ENCODE measurements at regions not wholly inside any gene's neighbourhood (a gene's known extent, or its start where the extent isn't known, plus 50 kb on each side); places are given as distances from the start of the nearest gene placed in this dataset.
"Not testable (repeated sequence)": the region's sequence is repeated elsewhere in the genome, so short reads cannot be mapped to it uniquely, and the experiment has no call there.

DNA sequence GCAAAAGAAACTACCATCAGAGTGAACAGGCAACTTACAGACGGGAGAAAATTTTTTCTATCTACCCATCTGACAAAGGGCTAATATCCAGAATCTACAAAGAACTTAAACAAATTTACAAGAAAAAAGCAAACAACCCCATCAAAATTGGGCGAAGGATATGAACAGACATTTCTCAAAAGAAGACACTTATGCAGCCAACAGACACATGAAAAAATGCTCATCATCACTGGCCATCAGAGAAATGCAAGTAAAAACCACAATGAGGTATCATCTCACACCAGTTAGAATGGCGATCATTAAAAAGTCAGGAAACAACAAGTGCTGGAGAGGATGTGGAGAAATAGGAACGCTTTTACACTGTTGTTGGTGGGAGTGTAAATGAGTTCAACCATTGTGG lies 206.6 kb upstream of the HTR1E start:
- DNase-seq, result not testable (repeated sequence)

DNA sequence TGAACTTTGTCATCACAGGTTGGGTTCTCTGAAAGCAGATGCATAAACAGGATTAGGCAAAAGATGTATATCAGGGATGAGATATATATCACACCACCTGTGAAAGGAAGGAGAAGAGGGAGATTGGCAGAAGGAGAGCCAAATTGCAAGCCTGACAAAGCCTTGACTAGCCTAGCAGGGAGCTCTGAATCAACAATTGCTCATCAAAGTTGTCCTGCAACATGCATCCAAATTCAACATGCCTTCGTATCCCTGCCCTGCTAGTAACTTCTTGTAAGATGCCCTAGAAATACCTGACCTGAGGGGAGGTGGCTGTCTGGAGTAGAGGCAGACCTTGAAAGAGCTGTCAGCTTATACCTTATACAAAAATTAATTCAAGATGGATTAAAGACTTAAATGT lies 207.1 kb upstream of the HTR1E start:
- DNase-seq, result no peak

DNA sequence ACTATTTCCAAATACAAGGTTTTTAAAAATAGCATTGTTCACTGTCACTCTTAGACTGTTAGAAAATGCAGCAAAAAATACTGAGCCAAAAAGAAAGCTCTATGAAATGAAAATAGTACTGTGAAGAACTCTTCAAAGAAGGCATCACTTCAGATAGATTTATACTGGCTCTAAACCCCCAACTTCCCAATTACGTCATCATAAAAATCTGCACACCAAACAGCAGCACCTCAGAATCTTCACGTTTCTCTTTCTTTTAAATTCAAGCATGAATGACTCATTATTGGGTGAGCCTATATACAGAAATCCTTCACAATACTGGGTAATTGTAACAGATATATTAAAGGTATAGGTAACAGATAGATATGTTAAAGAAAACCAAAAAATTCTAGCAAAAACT lies 208.4 kb upstream of the HTR1E start:
- DNase-seq, result no peak

DNA sequence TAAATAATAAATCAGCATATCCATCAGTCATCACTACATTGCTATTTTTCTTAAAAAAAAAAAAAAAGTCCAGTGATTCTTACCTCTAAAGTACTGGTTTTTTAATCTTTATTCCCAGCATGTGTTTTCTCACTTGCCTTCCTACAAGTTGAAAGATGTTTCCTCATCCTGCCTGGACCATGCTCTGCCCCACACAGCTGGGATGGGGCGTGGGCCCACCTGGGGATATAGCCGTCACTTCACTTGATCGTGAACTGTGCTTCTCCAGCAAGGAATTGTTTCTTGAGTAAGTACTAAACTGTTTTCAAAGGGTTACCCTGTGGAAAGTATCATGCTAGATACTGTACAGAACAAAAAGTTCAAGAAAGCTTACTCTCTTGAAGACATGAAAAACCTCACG lies 212.6 kb upstream of the HTR1E start:
- DNase-seq, result no peak

DNA sequence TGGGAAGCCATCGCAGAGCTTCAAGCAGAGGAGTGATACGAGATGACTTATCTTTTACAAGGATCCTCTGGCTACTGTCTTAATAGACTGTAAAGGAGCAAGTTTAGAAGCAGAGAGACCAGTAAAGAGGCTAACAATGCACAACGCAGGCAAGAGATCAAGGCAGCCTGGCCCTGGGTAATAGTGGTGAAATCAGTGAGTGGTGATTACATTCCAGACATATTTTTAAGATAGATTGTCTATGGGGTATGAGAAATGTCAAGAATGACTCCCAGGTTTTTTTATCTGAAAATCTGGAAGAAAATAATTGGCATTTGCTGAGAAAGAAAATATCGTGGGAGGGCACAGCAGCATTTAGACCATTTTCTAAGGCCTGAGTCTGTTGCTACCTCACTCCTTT lies 213.6 kb upstream of the HTR1E start:
- DNase-seq, result no peak

DNA sequence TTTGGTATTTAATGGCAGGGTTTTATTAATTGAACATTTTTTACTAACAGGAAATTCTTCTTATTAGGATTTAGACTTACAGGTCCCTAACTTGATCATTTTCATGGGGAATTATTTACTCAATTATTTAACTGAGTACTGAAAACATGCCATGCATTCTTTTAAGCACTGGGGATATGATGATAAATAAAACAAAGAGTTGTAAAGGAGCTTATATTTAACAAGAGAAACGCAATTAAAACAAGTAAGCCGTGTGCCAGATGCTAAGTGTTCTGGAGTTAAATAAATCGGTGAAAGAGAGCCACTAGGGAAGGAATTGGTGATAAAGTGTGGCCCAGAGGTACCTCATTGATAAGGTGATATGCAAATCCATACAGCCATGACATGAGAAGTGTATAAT lies 214.2 kb upstream of the HTR1E start:
- DNase-seq, result no peak

DNA sequence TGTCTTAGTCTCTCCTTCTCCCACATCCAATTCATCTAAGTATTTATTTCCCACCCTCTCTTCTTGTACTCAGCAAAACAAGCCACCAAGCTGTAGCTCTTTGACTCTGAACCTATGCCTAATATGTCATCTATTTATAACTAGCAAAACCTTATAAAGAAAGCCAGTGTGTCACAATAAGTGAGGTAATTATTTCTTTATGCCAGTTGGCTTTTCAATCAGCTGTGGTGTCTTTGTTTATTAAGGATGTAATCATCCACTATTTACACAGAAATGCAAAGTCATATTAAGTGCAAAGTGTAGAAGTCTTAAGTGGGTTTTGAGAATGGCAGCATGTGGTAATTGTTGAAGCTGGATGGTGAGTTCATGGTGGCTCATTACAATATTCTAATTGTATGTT lies 215.2 kb upstream of the HTR1E start:
- no peak for DNase-seq

DNA sequence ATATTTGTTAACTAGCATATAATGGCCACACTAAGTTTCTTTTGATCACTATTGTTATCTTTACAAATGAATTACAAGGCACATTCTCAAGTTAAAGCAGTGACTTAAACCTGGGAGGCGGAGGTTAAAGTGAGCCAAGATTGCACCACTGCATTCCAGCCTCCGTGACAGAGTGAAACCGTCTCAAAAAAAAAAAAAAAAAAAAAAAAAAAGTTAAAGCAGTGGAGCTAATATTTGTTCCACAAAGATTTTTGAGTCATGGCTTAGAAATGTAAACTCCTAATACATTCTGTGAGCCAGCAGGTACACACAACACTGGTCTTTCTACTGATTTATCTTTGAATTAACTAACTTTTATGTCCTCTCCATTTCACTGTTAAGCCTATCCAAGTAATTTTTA lies 221.7 kb upstream of the HTR1E start:
- DNase-seq, result no peak

DNA sequence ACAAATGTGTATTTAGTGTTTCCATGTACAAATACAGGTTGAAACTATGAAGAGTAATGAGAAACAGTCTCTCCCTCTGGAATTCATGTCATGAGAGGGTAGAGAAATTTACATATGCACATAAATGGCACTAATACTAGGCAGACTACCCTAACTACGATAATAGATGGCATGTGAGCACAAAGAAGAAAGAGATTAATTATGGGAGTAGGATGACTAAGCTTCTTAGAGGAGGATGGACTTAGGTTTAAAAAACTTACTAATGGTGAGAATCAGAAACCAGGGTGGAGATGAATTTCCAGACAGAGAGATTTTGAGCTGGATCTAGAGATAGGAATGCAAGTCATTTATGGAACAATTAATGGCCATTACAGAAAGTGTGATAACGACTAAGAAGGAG lies 225.3 kb upstream of the HTR1E start:
- no peak for DNase-seq

DNA sequence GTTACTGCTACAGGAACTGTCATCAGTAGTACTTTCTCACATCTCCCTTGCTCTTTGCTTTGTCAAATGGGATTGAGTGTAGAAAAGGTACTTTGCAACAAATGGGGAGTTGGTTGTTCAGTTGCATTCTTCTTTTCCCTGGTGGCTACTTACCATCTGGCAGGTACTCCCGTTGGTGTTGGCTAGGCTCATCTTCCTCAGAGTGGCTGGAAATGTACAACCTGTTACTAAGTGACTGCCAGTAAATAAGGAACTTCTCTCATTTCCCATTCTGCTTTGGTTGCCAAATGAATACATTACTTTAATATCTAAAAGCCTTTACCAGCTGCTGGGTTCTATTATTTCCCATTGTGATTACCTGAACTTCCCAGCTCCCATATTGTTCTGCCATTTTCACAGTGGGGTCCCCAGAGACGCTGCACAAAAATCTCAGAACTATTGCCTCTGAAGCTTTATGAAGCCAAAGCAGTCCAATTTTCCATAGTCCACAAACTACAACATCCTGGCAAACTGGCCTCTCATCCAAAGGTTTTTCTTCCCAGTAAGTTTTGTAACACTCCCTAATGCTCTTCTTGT lies 229.7 kb upstream of the HTR1E start:
- no peak for DNase-seq

DNA sequence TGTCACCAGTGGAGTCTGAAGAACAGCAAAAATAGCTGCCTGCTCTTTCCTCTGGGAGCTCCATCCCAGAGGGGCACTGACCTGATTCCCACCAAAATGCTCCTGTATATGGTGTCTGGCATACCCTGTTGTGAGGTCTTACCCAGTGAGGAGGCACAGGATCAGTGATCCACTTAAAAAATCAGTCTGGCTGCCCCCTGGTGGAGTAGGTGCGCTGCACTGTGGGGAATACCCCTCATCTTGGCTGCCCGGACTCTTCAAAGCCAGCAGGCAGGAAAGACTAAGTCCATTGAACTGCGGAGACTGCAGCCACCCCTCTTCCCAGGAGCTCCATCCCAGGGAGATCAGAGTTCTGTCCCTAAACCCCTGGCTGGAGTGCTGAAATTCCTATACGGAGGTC lies 230.9 kb upstream of the HTR1E start:
- no peak for DNase-seq

DNA sequence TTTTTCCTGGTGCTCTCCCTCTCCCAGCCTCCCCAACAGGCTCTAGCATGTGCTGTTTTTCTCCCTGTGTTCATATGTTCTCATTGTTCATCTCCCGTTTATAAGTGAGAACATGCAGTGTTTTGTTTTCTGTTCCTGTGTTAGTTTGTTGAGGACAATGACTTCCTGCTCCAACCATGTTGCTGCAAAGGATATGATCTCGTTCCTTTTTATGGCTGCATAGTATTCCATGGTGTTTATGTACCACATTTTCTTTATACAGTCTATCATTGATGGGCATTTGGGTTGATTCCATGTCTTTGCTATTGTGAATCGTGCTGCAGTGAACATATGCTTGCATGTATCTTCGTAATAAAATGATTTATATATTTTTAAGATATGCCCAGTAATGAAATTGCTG lies 236.1 kb upstream of the HTR1E start:
- not testable (repeated sequence) for DNase-seq

DNA sequence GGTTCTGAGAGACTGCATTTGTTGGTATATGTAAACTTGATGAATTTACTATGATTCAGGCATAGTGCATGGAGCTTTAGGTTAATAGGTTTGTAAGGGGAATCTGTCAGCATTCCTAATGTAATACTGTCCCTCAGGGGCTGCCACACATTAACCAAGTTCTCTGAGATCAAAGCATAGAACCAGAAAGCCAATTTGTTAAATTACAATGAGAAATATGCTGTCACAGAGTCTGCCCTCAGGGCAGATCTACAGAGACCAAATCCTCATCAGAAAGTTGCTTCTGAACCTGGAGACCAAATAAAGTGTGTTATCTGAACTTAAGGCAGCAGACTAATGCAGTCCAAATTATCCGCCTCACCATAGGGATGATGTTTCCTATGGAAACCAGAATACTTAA lies 250.8 kb upstream of the HTR1E start:
- no peak for DNase-seq

DNA sequence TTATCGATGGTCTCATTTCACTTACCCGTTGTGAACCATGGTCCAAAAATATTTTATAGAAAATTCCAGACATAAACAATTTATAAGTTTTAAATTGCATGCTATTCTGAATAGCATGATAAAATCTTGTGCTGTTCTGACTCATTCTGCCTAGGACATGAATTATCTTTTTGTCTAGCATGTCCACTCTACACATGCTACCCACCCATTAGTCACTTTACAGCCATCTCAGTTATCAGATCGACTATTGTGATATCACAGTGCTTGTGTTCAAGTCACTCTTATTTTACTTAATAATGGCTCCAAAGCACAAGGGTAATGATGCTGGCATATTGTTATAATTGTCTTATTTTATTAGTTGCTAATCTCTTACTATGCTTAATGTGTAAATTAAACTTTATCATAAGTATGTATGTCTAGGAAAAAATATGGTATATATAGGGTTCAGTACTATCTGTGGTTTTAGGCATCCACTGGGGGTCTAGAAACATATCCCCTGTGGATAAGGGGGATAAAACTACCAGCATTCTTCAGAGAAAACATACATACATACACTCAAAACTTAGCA lies 252.0 kb upstream of the HTR1E start:
- no peak for DNase-seq

DNA sequence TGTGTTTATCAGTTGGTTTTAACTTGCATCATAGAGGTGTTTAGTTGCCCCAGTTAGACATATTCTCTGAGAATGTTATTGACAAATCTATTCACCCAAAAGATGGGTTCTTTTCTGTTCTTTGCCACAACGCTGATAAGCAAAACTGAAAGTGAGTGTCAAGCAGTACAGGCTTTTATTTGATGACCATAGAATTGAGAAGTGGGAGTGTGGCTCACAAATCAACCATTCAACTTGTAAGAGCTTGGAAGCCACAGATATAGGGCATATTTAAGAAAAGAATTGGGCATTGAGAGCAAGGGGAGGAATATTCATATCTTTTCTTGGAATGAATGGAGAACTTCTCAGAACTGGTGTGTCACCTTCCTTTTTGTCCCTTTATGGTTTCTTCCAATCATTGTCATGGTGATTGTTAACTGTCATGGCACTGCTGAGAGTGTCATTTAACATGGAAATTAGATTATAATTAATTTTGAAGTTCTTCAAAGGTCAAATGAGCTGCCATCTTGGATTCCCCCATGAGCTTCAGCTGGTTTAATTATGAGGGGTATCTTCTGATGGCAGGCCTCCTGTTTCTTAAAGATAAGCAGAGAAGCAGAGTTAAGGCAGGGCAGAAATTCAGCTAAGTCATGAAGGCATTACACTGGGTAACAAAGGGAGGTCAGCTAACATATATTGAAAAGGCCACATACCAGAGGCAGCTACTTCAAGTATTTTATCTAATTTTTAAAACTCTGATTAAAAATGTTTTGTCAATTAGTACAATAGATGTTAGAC lies 254.0 kb upstream of the HTR1E start:
- DNase-seq, result no peak

DNA sequence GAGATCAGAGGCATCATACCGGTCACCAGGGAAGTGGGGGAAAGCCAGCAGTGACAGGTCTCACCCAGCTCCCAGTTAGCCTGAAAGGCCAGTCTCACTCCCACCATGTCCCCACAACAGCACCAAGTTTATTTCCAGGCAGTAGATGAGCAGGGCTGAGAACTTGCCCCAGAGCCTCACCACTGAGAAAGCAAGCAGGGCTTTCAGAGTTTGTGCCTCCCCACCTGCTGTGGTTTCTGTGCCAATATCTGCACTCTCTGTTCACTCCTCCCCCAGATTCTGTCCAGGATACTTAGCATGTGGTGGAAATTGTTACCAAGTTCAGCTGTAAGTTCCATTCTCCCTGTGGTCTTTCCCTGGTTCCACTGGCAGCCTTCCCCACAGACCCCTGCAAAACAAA lies 255.0 kb upstream of the HTR1E start:
- DNase-seq, result no peak

DNA sequence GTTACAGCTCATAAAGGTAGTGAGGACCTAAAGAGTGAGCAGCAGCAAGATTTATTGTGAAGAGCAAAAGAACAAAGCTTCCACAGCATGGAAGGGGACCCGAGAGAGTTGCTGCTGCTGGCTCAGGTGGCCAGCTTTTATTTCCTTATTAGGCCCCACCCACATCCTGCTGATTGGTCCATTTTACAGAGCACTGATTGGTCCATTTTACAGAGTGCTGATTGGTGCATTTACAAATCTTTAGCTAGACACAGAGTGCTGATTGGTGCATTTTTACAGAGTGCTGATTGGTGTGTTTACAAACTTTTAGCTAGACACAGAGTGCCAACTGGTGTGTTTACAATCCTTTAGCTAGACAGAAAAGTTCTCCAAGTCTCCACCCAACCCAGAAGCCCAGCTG lies 256.2 kb upstream of the HTR1E start:
- DNase-seq, result not testable (repeated sequence)

DNA sequence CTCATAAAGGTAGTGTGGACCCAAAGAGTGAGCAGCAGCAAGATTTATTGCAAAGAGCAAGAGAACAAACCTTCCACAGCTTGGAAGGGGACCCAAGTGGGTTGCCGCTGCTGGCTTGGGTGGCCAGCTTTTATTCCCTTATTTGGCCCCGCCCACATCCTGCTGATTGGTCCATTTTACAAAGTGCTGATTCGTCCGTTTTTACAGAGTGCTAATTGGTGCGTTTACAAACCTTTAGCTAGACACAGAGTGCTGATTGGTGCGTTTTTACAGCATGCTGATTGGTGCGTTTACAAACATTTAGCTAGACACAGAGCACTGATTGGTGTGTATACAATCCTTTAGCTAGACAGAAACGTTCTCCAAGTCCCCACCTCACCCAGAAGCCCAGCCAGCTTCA lies 265.2 kb upstream of the HTR1E start:
- DNase-seq, result not testable (repeated sequence)

DNA sequence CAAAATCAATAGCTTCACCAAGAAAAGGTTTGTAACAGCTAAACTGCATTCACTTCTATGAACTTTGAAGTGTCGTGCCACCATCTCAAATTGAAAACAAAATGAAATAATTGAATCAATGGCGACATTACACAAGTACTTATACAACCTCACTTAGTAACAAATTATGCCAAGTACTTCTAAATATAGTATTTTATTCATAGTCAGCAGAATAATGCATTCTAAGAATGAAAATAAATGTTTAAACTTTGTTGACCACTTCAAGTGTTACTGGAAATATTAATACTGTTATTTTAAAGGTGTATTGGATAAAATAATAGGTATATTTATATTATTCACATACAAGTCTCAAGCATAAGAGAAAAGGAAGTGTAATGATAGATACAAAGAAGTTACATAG lies 280.1 kb upstream of the HTR1E start:
- DNase-seq, result no peak

DNA sequence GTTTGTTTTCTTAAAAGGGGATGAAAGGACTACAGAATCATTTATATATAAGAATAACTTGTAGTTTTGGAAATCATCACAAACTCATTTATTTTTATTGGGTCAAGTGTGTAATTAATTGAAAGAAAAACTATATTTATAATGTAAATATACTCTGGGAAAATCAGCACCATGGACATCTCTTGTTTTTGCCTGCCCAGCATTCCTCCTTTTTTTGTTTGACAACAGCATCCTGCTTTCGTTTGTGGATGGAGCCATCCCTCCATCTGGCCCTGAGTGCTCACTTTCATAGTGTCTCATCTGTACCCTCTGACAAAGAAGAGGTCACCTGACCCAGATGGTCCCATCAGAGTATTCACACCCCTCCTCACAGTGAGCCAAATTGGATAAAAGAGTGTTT lies 308.2 kb upstream of the HTR1E start:
- no peak for DNase-seq

DNA sequence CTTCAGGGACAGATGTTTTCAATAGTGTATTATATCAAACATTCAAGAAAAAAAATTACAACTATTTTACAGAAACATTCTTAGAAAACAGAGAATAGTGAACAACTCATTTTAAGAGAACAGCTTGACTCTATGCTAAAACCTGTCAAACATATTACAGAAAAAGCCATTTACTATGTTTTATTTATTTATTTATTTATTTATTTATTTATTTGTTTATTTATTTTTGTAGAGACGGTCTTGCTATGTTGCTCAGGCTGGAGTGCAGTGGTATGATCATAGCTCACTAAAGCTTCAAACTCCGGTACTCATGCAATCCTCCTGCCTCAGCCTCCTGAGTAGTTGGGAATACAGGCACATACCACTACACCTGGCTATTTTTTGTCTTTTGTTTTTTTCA lies 317.9 kb upstream of the HTR1E start:
- DNase-seq, result no peak

DNA sequence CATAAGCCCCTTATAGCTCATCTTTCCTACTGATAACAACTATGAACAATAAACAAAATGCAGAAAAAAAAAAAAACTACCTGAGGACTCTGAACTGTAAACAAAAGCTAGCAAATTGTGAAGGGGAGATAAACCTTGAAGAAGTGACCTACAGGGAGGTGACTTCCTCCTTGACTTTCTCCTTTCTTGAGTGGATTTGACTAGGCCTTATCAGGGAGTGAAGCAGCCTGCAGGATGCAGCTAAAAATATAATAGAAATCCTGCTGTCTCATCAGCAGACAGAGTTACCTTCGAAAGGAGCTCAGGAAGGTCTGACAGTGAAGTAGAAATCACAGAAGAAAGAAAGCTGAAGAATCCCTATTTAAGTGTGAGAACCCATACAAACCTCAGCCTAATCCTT lies 322.0 kb upstream of the HTR1E start:
- no peak for DNase-seq

DNA sequence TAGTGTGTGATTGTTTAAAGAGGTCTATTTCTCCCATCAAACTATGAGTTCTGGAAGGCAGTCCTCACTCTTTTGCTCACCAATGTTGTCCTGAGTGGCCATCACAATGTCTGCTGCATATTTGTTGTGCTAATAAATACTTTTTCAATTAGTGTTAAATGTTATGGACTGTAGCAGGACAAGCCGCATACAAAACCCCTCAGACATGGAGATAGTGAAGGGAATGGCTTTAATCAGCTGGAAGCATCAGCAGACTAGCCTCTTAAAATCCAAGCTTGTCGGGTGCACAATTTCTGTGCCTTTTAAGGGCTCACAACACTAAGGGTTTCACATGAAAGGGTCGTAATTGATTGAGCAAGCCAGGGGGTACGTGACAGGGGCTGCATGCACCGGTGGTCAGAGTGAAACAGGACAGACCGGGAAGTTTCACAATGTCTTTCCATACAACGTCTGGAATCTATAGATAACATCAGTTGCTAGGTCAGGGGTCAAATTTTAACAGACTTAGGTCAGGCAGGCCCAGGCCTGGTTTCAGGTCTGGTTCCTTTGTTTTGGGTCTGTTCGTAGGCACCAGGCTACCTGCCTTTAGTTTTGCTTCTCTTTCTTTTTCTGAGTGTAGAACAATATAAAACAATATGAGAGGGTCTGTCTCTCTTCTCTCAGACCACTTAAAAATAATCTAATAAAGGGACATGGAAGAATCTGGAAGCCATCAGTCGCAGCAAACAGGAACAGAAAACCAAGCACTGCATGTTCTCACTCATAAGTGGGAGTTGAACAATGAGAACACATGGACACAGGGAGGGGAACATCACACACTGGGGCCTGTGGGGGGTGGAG lies 327.6 kb upstream of the HTR1E start:
- DNase-seq, result no peak

DNA sequence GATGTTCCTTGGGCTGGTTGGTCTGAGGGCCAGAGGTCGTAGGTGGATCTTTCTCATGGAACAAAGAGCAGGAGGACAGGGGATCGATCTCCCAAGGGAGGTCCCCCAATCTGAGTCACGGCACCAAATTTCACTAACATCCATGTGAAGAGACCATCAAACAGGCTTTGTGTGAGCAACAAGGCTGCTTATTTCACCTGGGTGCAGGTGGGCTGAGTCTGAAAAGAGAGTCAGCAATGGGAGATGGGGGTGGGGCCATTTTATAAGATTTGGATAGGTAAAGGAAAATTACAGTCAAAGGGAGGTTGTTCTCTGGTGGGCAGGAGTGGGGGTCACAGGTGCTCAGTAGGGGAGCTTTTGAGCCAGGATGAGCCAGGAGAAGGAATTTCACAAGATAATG lies 334.0 kb upstream of the HTR1E start:
- DNase-seq, result not testable (repeated sequence)
